HUES64 (cell line): ENCODE measurements at regions not wholly inside any gene's neighbourhood (a gene's known extent, or its start where the extent isn't known, plus 50 kb on each side); places are given as distances from the start of the nearest gene placed in this dataset.

Experiments used
- H3K27ac ChIP-seq: 2 replicates; pipeline ENCODE4 v1.7.0; 2013; ENCODE audit warnings: low read depth, low read length, inconsistent platforms
- H3K27me3 ChIP-seq: 2 replicates; pipeline ENCODE4 v1.6.1; 2013; ENCODE audit warnings: mild to moderate bottlenecking, low read length; ENCODE audit not compliant: insufficient read depth
- H3K36me3 ChIP-seq: 2 replicates; pipeline ENCODE4 v1.6.1; 2013; ENCODE audit warnings: mild to moderate bottlenecking, low read length; ENCODE audit not compliant: insufficient read depth
- H3K4me1 ChIP-seq: 2 replicates; pipeline ENCODE4 v1.6.1; 2013; ENCODE audit warnings: mild to moderate bottlenecking, low read length, moderate library complexity; ENCODE audit not compliant: insufficient read depth
- H3K4me3 ChIP-seq: 2 replicates; pipeline ENCODE4 v1.5.1; 2013; ENCODE audit warnings: mild to moderate bottlenecking, low read length, moderate library complexity
- H3K9ac ChIP-seq: 2 replicates; pipeline ENCODE4 v1.6.1; 2013; ENCODE audit warnings: mild to moderate bottlenecking, low read depth, low read length
- H3K9me3 ChIP-seq: 2 replicates; pipeline ENCODE4 v1.6.1; 2013; ENCODE audit warnings: low read depth, low read length; ENCODE audit not compliant: insufficient read depth
- WGBS: fragments of 150-250, 120-280 bp; methylation state at CpG from one replicate; pipeline ENCODE4 v1.1.7; 2013; ENCODE audit warnings: missing lambda C conversion rate; 5-methylcytosine and 5-hydroxymethylcytosine counted together

DNA sequence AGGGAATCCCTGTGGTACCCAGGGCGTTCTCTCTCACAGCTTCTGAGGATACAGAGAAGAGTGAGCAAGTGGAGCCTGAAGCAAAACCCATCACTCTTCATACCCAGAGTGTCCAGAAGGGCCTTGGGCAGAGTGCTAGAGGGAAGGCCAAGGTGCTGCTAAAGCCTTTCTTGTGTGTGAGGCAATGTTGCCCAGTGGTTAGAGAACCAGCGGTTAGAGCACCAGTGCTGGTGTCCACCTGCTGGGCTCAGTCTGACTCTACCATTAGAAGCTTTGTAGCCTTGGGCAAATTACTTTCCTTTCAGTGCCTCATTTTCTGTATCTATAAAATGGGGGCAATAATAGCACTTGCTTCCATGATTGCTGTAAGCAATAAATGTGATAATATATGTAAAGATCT lies 210.5 kb upstream of the SKOR2 start:
- H3K9ac ChIP-seq, result no peak overlapping the region
- H3K36me3 ChIP-seq, result no peaks in the 10 kb centered on the region
- H3K4me3 ChIP-seq, result no peak overlapping the region
- H3K9me3 ChIP-seq, result no peaks in the 10 kb centered on the region
- peaks cover 4% of the 10 kb centered on the region; the same call in 1 of the 2 replicates for H3K27me3 ChIP-seq
- WGBS, result 90% methylated on average over 2 of the region's 2 CpGs
- no peaks in the 10 kb centered on the region for H3K4me1 ChIP-seq
- no peak overlapping the region for H3K27ac ChIP-seq

DNA sequence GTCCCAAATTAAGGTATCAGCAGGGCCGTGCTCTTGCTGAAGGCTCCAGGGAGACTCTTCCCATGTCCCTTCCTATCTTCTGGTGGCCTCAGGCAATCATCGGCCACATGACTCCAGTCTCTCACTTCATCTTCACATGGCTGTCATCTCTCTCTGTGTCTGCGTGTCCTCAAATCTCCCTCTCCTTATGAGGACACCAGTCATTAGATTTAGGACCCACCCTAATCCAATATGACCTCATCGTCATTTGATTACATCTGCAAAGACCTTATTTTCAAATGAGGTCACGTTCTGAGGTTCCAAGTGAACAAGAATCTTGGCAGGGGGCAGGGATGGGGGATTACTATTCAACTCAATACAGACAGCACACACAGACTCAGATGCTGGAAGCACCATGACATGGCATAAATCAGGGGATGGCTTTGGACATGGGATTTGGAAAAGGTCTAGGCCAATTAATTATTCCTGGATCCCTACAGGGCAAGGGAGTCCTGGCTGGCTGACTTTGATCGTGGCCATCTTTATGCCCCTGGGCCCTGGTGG lies 210.0 kb upstream of the SKOR2 start:
- Histone ChIP-seq H3K27me3 (peaks cover 4% of the 10 kb centered on the region; the same call in 1 of the 2 replicates), H3K36me3 (no peaks in the 10 kb centered on the region), H3K4me1 (no peaks in the 10 kb centered on the region), H3K4me3 (no peak overlapping the region), H3K9ac (no peak overlapping the region), H3K9me3 (no peaks in the 10 kb centered on the region), H3K27ac (no peak overlapping the region)
- 79% methylated on average over 6 of the region's 6 CpGs for WGBS

DNA sequence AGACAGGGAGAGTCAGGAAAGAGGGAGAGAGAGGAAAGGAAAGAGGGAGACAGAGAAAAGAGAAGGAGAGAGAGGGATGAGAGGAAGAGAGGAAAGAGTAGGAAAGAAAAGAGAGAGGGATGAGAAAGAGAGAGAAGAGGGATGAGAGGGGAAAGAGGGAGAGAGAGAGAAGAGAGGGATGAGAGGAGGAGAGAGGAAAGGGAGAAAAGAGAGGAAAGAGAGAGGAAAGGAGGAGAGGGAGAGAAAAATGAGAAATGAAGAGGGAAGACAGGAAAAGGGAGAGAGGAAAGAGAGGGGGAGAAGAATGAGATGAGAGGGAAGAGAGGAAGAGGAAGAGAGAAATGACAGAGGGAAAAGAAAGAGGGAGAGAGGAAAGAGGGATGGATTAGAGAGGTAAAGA lies 207.0 kb upstream of the SKOR2 start:
- no peak overlapping the region for H3K4me3 ChIP-seq
- peaks cover 4% of the 10 kb centered on the region; the same call in 1 of the 2 replicates for H3K27me3 ChIP-seq
- no peaks in the 10 kb centered on the region for H3K36me3 ChIP-seq

DNA sequence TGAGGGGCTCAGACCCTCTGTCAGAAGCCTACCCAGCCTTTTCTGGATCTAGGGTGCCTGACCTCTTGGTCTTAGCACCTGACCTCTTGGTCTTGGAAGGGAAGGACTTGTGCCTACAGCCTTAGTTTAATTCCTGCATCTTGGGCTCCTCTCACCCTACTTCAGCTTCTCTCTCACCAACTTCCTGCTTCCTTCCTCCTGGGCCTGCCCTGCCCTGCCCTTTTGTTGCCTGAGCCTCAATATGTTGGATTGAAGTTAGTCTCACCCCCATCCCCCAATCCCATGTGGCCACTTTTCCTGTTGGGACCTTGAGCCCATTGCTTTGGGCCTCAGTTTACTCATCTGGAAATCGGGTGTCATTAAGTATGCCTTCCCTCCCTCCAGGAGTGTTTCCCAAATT lies 206.2 kb upstream of the SKOR2 start:
- H3K9me3 ChIP-seq, result no peaks in the 10 kb centered on the region
- WGBS, result 84% methylated on average over 1 of the region's 1 CpG
- peaks cover 4% of the 10 kb centered on the region; the same call in 1 of the 2 replicates for H3K27me3 ChIP-seq

More for the DNA sequence above, 207.0 kb upstream of the SKOR2 start:
- Histone ChIP-seq H3K9ac (no peak overlapping the region), H3K27ac (no peak overlapping the region), H3K9me3 (no peaks in the 10 kb centered on the region), H3K4me1 (no peaks in the 10 kb centered on the region)

DNA sequence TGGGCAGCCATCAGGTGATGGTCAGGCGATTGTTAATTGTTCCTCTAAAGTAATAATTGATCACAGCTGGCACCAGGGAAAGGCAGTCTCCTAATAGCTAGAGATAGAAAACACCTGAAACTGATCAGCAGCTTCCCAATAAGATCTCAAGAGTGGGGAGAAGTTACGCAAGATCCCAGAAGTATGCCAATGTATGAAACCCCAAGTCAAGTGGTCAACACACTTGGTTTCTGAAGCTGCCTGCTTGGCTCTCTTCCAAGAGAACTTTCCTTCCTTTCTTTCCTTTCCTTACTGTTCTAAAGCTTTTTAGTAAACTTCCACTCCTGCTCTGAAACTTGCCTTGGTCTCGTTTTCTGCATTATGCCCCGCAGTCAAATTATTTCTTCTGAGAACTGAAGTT lies 201.6 kb upstream of the SKOR2 start:
- Histone ChIP-seq H3K4me1 (no peaks in the 10 kb centered on the region), H3K4me3 (no peak overlapping the region), H3K9ac (no peak overlapping the region), H3K9me3 (no peaks in the 10 kb centered on the region), H3K27me3 (no peaks in the 10 kb centered on the region), H3K27ac (no peak overlapping the region), H3K36me3 (no peaks in the 10 kb centered on the region)
- 96% methylated on average over 4 of the region's 4 CpGs for WGBS

More for the DNA sequence above, 206.2 kb upstream of the SKOR2 start:
- H3K36me3 ChIP-seq, result no peaks in the 10 kb centered on the region
- H3K9ac ChIP-seq, result no peak overlapping the region
- H3K4me3 ChIP-seq, result no peak overlapping the region
- no peak overlapping the region for H3K27ac ChIP-seq
- no peaks in the 10 kb centered on the region for H3K4me1 ChIP-seq

DNA sequence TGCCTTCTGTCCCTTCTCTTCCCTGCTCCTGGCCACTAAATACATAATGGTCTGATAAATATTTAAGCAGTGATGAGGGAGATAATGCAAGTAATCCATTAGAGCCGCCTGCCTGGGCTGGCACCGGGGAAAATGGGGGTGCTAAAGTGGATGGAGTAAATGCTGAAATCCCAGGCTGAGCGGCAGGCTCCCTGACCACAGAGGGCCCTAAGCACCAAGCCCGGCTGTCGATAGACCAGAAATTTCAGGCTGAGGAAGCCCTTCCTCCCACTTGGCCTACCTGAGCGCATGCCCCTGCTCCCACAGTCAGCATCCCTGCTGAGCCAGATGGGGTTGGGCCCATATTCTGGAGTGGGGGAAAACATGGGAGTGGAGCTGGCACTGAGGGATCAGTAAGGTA lies 197.5 kb upstream of the SKOR2 start:
- no peak overlapping the region for H3K4me3 ChIP-seq
- no peaks in the 10 kb centered on the region for H3K27me3 ChIP-seq
- no peaks in the 10 kb centered on the region for H3K4me1 ChIP-seq
- no peak overlapping the region for H3K9ac ChIP-seq
- H3K27ac ChIP-seq, result no peak overlapping the region
- 95% methylated on average over 6 of the region's 6 CpGs for WGBS
- H3K36me3 ChIP-seq, result no peaks in the 10 kb centered on the region
- 0 out of 2 replicates have a peak, but pooled peaks cover 2% of the 10 kb centered on the region for H3K9me3 ChIP-seq

DNA sequence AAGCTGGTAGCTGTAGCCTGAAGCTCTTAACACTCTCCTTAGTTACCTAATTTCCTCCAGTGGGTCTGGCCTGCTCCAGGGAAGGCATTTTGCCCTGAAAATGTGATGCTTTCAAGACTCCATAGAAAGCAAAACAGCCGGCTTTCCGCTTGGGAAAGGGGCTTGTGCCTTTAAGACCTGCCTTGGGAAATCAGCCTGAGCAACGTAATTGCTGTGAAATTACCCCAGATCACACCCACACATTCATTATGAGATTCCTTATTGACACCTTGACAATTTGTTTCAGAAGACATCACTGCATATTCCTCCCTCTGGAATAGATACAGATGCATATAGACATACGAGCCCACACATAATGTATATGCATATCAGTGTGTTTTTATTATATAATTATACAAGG lies 190.5 kb upstream of the SKOR2 start:
- no peaks in the 10 kb centered on the region; the same call in 1 of the 2 replicates for H3K27me3 ChIP-seq
- H3K36me3 ChIP-seq, result no peaks in the 10 kb centered on the region
- 83% methylated on average over 3 of the region's 4 CpGs for WGBS
- H3K9ac ChIP-seq, result no peak overlapping the region
- H3K4me3 ChIP-seq, result no peak overlapping the region
- no peaks in the 10 kb centered on the region for H3K4me1 ChIP-seq
- H3K9me3 ChIP-seq, result 0 out of 2 replicates have a peak, but pooled peaks cover 2% of the 10 kb centered on the region
- no peak overlapping the region for H3K27ac ChIP-seq

DNA sequence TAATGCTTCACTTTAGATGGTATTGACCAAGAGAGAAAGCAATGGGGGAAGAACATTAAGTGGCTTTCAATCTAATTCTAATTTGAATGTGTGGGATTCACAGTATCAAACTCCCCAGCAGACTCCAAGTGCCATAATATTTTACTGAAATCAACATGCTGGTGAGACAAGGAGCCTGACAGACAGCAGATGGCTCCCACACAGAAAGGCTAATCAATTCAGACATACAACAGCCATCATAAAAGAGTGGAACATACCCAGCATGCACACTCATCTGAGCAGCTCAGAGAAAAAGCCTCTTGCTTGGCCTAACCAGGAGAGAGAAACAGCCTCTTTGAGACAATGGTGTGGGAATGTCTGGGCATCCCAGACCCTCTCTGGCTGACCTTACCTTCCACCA lies 186.5 kb upstream of the SKOR2 start:
- Histone ChIP-seq H3K9ac (no peak overlapping the region), H3K4me1 (no peaks in the 10 kb centered on the region), H3K4me3 (no peak overlapping the region), H3K36me3 (no peaks in the 10 kb centered on the region), H3K27ac (no peak overlapping the region), H3K27me3 (no peaks in the 10 kb centered on the region; the same call in 1 of the 2 replicates), H3K9me3 (no peaks in the 10 kb centered on the region)

DNA sequence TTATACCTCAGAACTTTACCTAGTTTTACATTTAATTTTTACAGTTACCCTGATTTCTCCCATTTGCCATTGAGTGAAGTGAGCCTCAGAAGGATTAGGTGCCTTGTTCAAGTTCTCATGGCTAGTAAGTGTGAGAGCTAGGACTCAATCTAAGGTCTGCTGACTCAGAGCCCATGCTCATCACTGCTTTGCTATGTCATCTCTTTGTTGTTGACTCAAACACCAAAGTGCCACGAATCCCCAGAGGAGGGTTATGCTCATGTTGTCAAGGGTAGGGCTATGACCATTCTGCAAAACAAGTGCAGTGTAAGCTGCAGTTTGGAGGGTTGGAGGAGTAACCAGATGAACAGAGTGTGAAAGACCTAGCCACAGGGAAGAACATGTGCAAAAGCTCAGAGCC lies 185.4 kb upstream of the SKOR2 start:
- no peak overlapping the region for H3K27ac ChIP-seq
- H3K36me3 ChIP-seq, result no peaks in the 10 kb centered on the region
- H3K9ac ChIP-seq, result no peak overlapping the region
- no peaks in the 10 kb centered on the region for H3K9me3 ChIP-seq
- H3K4me3 ChIP-seq, result no peak overlapping the region
- no peaks in the 10 kb centered on the region; the same call in 1 of the 2 replicates for H3K27me3 ChIP-seq
- no peaks in the 10 kb centered on the region for H3K4me1 ChIP-seq
- 84% methylated on average over 1 of the region's 1 CpG for WGBS

DNA sequence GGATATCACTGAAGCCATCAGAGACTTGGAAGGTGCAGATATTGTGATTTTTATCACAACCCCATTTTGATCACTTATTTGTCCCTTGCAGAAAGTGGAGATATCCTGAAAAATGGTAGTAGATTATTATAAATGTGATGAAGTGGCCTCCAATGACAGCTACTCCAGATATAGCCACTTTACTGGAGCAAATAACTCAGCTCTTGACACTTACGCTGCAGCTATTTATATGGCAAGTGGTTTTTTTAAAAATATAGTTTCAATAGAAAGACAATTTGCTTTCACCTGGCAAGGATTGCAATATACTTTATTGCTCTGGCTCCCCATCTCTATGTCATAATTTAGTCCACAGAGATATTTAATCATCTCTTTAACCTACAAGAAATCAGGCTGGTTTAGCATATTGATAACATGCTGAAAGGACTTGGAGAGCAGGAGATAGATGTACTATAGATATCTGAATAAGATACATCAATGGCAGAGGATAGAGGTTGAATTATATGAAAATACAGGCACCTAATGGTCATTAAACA lies 182.8 kb upstream of the SKOR2 start:
- Histone ChIP-seq H3K4me3 (no peak overlapping the region), H3K4me1 (no peaks in the 10 kb centered on the region), H3K36me3 (no peaks in the 10 kb centered on the region), H3K9ac (no peak overlapping the region), H3K27ac (no peak overlapping the region), H3K27me3 (no peaks in the 10 kb centered on the region), H3K9me3 (no peaks in the 10 kb centered on the region)
- 100% methylated on average over 1 of the region's 1 CpG for WGBS

DNA sequence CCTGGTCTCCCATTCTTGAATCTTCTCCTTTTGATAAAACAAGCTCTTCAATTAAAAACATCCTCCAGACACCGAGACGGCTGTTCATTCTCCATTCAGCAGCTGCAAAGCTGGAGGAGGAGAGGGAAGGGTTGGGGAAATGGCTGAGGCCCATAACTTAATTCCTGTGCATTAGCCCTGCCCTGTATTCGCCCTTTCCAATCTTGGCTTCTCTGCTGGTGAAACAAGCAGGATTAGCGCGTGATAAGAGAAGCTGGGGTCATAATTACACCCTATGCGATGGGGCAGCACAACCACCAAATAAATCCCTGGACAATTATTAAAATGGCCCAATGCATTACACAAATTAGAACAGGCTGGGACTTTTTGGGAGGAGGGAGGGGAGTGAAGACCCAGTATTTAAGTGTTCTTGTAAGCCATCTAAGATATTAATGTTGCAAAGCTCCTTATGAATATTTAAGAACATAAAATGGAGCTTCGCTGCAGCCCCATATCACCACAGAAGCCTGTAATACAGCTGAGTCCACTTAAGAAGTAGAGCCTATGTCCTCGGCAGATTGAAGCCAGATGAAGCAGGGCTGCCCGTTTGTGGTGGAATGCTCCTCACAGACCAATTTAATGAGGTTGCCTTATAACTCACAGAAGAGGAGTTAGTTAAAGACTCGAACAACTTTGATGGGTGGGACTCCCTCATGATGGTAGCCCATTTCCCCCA lies 176.6 kb upstream of the SKOR2 start:
- no peak overlapping the region for H3K9ac ChIP-seq
- H3K27me3 ChIP-seq, result peaks cover 9% of the 10 kb centered on the region; the same call in 1 of the 2 replicates
- WGBS, result 91% methylated on average over 10 of the region's 10 CpGs
- H3K27ac ChIP-seq, result no peak overlapping the region
- H3K4me1 ChIP-seq, result no peaks in the 10 kb centered on the region
- no peaks in the 10 kb centered on the region for H3K9me3 ChIP-seq
- no peak overlapping the region for H3K4me3 ChIP-seq
- H3K36me3 ChIP-seq, result no peaks in the 10 kb centered on the region
